HG03039 (cell line): ENCODE measurements at regions not wholly inside any gene's neighbourhood (a gene's known extent, or its start where the extent isn't known, plus 50 kb on each side); places are given as distances from the start of the nearest gene placed in this dataset.

Experiments used
- ATAC-seq: cut with Tn5 transposase; IDR thresholded peaks from one replicate; pipeline ENCODE4 v1.9.1; 2021; ENCODE audit warnings: mild to moderate bottlenecking, moderate library complexity; ENCODE audit not compliant: unreplicated experiment

DNA sequence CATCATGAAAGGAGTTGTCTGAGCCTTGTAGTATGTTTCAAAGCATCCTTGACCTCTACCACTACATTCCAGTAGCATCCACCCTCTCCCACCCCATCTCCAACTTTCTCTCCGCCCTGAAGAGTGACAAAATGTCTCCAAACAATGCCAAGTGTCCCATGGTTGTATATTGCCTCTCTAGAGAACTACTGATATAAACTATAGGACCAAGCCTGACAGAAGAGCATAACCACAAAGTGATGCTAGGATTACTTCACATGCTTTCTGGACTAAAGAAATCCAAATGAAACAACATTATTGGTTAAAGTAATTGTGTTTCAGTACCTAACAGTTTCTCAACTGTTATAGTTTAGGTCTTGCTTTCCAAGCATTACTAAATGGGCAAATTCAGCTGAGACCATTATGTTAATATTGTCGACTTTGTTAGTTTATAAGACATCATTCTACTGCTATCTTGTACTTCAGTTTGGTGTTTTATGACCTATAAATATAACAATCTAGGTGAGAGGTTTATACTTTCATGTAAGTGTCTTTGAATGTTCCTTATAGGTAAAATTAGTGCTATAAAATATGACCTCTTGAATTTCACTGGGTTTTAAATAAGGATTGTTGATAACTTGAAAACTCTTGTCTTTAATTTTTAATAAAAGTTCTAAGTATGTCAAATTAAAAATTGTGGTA lies 117.4 kb downstream of the SUCNR1 start:
- ATAC-seq, result no peak

DNA sequence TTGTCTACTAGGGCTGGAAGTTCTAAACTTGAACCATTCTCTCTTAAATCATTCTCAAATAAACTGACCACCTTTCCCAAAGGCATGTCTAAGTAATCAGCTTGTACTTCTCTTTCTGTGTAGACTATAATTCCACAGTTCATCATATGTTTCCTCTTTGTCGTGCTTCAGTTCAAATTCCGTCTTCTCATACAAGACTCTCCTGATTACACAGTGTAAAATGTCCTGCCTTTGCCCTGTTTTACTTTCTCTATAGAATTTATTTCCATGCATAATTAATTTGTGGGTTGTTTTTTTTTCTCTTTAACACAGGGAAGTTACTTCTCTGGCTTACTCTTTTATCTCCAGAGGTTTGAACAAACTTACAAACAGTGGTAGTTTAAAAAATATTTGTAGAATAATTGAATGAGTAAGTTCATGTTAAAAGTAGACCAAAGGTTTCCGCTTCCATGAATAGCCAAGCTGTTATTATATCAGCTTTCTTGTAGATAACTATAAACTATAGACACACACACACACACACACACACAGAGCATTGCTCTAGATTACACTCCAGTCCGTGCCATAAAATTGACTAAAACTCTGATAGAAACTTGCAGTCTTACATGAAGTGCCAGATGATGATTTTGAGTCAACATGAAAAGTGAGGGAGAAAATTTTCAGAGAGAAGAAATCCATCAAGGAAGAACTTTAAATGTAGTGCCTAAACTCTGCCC lies 119.0 kb downstream of the SUCNR1 start:
- no peak for ATAC-seq

GRCh38 chr3:151995091-151995490 lies 121.6 kb downstream of the SUCNR1 start:
- no peak for ATAC-seq

DNA sequence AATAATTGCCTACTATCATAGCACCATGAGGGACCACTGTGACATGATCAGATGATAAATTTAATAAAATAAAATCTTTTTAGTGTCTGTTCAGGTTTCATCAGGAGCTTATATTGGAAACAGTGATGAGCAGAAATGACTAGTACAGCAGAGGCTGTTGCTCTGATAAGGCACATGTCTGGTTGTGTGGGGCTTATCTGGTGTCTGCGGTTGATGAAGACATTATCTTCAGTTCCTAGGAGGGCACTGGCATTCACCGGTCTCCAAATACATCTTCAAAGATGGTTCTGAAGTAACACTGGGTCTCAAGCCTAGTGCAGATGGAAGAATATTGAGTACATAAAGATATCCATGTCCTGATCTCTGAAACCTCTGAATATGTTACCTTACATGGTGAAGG lies 125.3 kb downstream of the SUCNR1 start:
- ATAC-seq, result no peak

DNA sequence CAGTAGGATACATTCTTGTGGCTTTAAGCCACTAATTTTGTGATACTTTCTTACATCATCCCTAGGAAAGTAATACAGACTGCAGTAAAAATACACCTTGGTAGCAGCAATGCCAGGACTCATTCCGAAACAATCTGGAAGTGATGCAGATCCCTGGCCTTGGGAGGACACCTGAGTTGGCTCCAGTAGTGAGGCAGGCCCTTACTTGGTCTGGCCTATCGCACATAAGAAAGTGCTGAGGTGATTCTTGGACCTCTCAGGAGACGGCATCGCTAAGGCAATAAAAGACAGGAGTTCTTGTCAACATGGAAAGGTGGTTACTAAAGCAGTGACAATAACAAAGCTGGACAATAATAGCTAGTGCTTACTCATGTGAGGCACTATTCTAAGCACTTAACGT lies 126.5 kb downstream of the SUCNR1 start:
- ATAC-seq, result no peak

GRCh38 chr3:152011812-152012735 lies 138.6 kb downstream of the SUCNR1 start:
- ATAC-seq, result no peak

DNA sequence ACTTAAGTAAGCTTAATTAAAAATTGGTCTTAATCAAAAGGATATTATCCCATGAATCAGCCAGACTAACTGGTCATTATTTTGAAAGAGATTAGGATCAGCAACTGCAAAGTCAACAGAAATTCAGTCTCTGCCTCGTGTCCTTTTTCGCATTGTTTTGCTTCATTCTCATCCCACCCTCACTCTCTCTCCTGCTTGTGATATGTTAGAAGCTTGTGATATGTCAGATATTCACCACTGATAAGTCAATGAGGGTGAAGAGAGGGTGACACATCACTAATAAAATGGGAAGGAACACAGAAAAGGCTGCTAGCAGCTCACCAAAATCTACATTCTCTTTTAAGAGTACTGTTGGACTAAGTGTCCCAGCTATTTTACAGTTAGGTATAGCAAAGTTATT lies 146.1 kb downstream of the SUCNR1 start:
- no peak for ATAC-seq

DNA sequence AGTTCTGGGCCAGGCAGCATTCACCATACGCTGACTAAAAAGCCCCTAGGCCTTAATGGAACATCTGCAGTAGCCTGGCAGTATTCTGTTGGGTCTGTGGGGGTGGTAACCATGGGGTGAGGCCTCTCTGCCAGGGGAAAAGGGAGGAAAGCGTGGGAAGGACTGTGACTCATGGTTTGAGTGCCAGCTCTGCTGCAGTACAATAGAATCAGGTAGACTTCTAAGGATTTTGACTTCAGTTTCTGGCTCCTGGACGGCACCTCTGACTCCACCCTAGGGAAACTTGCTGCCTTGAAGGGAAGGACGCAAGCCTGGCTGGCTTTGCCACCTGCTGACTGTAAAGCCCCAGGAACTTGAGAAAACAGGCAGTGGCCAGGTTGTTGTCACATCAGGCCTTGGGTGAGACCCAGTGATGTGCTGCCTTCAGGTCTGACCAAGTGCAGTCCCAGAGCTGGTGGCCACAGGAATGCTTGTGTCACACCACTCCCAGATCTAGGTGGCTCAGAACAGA lies 148.6 kb downstream of the SUCNR1 start:
- ATAC-seq, result no peak

DNA sequence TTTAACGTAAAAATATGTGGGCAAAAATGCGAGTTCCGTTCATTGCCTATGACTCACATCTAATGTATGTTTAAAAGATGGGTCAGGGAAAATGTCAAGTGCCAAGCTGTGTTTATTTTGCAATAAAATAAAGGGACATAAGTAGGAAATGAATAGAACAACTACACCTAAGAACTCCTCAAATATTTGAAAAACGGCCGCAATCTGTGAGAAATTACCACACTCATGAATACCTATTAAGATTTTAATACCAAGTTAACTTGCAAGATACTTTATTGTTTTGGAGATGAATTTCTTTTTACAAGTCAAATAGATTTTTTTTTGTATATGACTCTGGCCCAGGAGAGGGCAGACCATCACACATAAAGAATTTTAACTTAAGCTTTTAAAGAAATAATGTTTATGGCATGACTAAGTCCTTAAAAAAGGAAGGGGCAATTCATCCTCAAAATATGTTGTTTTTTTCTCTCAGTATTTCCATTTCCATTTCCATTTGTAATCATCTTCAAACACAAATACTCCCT lies 152.7 kb downstream of the SUCNR1 start:
- ATAC-seq, result no peak

- ATAC-seq, result no peak
Measured at GRCh38 chr3:152030320-152030719, 156.9 kb downstream of the SUCNR1 start.

DNA sequence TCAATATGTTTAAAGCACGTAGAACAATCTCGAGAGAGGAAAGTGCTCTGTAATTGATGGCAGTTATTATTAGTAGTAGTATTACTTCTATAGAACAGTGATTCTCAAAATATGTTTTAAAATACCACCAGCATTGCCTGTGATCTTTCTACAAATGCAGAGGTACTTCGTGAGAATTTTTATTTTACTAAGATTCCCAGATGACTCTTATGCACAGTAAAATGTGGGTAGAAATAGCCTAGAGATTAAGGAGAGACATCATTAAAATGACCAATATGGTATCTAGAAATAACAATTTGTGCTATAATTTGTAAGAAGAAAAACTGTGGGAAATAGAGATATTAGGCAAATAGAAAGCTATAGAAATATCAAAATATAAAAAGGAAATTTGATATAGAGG lies 157.9 kb downstream of the SUCNR1 start:
- no peak for ATAC-seq

DNA sequence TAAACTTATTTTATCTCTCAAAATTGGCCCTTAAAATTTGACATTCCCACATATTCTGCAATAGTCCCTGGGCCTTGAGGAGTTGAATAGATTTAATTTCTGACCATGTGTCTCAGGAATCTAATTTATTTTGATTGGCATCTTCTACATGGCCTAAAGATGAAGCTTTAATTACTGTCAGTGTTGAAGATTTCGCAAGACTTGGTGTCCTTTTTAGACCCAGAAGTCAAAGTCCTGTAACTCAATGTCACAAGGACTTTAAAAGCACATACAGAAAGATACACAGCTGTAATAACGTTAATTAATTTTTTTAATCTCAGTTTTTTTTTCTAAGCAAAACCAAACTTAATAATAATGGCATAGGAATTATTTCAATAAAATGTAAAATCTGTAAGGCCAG lies 163.9 kb downstream of the SUCNR1 start:
- ATAC-seq, result no peak

DNA sequence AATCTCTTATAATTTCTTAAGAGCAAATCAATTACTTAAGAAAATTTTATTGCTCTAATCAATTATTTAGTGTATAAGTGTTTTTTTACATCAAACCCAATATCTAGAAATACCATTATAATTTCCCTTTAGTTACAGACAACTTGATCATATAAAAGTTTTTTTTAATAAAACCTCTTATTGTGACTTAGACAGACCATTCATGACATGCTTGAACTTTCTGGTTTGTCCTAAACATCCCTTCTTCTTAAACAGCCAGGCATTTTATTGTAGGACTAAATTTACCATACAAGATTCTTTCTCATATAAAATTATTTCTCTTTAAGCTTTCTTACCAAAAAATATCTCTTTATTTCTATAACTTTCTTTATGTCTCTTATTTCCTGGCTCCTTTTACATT lies 164.5 kb downstream of the SUCNR1 start:
- no peak for ATAC-seq

DNA sequence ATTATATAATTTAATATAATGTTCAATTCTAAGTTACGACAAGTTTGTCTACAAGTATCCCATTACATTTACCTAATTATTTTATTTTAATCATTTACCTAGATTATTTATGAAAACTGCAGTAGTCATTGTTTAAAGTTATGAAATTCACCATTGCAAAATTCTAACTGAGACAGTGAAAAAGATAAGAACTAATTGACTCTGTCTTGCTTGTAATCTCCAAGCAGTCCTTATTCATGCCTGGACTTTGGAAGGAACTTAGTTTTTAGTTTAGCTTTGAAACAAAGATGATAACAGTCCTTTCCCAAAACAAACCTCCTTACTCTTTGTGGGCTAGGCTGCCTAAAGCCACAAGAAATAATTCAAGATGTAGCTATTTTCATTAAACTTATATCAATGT lies 165.0 kb downstream of the SUCNR1 start:
- ATAC-seq, result no peak

DNA sequence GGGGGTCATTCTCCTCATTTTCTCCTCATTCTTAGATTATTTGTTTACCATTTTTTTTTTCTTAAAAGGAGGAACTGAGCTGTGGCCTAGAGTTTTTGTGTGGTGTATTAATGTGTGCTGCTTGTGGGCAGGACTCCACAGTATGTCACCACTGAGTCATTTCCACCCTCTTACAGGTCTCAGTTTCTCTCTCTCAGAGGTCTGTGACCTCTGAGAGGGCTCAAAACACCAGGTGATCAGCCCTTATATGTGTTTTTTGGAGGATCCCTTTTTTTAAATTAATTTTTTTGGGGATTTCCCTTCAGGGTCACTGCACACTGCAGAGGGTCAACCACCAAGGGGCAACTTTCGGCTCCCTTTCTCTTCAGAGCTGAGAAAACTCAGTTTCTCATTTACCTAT lies 166.4 kb downstream of the SUCNR1 start:
- peak; percentile 85 for ATAC-seq

GRCh38 chr3:152040319-152040718 lies 166.9 kb downstream of the SUCNR1 start:
- ATAC-seq, result peak; percentile 22

- no peak for ATAC-seq
Measured at GRCh38 chr3:152043620-152044019, 170.2 kb downstream of the SUCNR1 start.

GRCh38 chr3:152046280-152046679 lies 172.8 kb downstream of the SUCNR1 start:
- no peak for ATAC-seq

DNA sequence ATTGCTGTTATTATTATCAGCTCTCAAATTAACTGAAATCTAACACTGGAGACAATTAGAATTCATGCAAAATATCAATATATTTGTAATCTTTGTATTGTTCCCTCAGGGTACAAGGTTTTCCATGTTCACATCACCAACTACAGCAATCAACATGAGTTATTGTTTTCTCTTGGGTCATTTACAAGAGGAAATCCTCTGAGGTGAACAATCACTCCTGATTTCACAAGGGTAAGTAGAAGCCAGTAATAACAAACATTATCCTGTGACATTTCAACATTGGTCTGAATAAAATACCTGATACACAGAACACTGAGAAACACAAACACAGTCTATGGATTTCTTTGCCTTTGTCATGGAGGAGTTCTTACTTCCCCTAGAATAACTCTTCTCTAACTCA lies 174.0 kb downstream of the SUCNR1 start:
- ATAC-seq, result no peak

DNA sequence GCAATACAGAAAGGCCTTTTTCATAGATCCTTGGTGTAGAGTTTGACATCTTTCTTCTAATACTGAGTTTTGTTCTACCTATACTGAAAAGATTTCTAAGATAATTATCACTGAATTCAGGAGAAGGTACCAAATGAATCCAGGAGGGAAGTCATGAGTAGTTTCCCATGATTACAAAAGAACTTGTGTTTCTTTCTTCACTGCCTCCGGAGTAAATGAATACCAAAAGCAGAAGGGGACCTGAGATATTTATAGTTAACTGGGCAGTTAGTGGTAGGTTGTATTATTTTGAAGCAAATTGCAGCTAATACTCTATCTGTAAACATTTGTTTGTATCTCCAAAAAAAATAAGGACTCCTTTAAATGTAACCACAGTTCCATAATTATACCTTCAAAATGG lies 175.4 kb downstream of the SUCNR1 start:
- ATAC-seq, result no peak

GRCh38 chr3:152050903-152051302 lies 177.5 kb downstream of the SUCNR1 start:
- no peak for ATAC-seq
